RWPE2 (cell line): ENCODE measurements at regions not wholly inside any gene's neighbourhood (a gene's known extent, or its start where the extent isn't known, plus 50 kb on each side); places are given as distances from the start of the nearest gene placed in this dataset.

ENCODE experiments used
- ATAC-seq: fragments of 200-7000 bp; cut with Tn5 transposase; 3 replicates; pipeline ENCODE4 v1.9.1; 2021; ENCODE audit warnings: low read depth
- DNase-seq: peaks from one replicate; pipeline ENCODE4 v3.0.0-alpha.2; 2020; ENCODE audit warnings: low spot score
- H3K27ac ChIP-seq: fragments of 450-650 bp; 2 replicates; pipeline ENCODE4 v1.5.1; 2017; ENCODE audit warnings: mild to moderate bottlenecking; ENCODE audit not compliant: poor library complexity, severe bottlenecking
- H3K27me3 ChIP-seq: fragments of 250-450 bp; sonication (Bioruptor Pico); 2 replicates; pipeline ENCODE4 v1.5.1; 2021; ENCODE audit warnings: mild to moderate bottlenecking, moderate library complexity; ENCODE audit not compliant: insufficient read depth, poor library complexity, severe bottlenecking
- H3K36me3 ChIP-seq: fragments of 250-450 bp; sonication (Bioruptor Pico); 2 replicates; pipeline ENCODE4 v1.5.1; 2020; ENCODE audit warnings: low read depth, mild to moderate bottlenecking, moderate library complexity
- H3K4me1 ChIP-seq: fragments of 250-450 bp; sonication (Bioruptor Pico); 2 replicates; pipeline ENCODE4 v1.5.1; 2021; ENCODE audit warnings: mild to moderate bottlenecking, moderate library complexity; ENCODE audit not compliant: insufficient read depth, poor library complexity, severe bottlenecking
- H3K4me3 ChIP-seq: fragments of 250-450 bp; sonication (Bioruptor Pico); 2 replicates; pipeline ENCODE4 v1.5.1; 2021; ENCODE audit warnings: mild to moderate bottlenecking, moderate library complexity; ENCODE audit not compliant: severe bottlenecking
- H3K9me3 ChIP-seq: fragments of 250-450 bp; sonication (Bioruptor Pico); 2 replicates; pipeline ENCODE4 v1.5.1; 2021; ENCODE audit warnings: mild to moderate bottlenecking, moderate library complexity; ENCODE audit not compliant: severe bottlenecking
- CTCF ChIP-seq: fragments of 450-650 bp; IDR thresholded peaks from one replicate; pipeline ENCODE4 v1.5.1; 2017; ENCODE audit warnings: mild to moderate bottlenecking, moderate library complexity; ENCODE audit not compliant: poor library complexity, severe bottlenecking

DNA sequence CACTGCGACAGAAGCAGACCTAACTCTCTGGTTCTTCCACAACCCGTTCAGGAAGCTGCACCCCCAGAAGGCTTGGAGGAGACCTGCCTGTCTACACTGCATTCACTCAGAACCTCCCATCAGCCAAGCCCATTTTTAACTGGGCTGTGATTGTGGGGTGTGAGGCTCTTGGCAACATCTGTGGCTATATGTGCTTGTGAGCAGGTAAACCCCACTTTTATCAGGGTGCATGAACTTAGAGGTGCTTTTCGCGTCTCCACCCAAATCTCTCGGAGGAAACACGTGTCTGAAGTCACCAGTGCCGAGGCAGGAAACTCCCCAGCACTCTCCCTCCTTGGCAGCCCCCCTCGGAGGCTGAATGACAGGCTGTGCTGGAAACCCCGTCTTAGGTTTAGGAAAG is 158.2 kb upstream of the SALL3 start:
- ATAC-seq (no peak), DNase-seq (no peak)
- H3K4me1 ChIP-seq: no peaks in the 10 kb centered on the region
- TF ChIP-seq CTCF: no peak
- peaks cover 7% of the 10 kb centered on the region for H3K27me3 ChIP-seq
- H3K36me3 ChIP-seq: no peaks in the 10 kb centered on the region
- no peak overlapping the region for H3K27ac ChIP-seq
- no peaks in the 10 kb centered on the region for H3K9me3 ChIP-seq
- no peak overlapping the region for H3K4me3 ChIP-seq

GRCh38 chr18:78822171-78822948 is 157.3 kb upstream of the SALL3 start:
- no peaks in the 10 kb centered on the region for H3K36me3 ChIP-seq
- H3K9me3 ChIP-seq: no peaks in the 10 kb centered on the region
- no peaks in the 10 kb centered on the region for H3K4me1 ChIP-seq
- H3K27ac ChIP-seq: no peak overlapping the region
- peaks cover 7% of the 10 kb centered on the region for H3K27me3 ChIP-seq
- no peak for ATAC-seq
- no peak overlapping the region for H3K4me3 ChIP-seq
- no peak for TF ChIP-seq CTCF
- DNase-seq: no peak

DNA sequence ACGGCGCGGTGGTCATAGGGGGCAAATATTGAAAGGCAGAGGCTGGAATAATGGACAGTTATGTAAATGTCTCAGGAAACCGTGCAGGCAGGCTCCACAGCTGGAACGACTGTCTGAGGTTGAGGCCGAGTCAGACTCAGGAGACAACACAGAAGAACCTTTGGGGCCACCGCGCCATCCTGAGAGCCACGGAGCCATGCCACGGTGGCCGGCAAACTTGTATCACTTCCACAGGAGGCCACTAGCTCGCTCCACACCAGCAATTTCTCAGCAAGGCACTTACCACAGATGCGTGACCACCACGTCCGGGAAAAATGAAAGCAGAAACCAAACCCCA is 156.7 kb upstream of the SALL3 start:
- Histone ChIP-seq H3K4me3 (no peak overlapping the region), H3K36me3 (no peaks in the 10 kb centered on the region), H3K27me3 (peaks cover 7% of the 10 kb centered on the region), H3K27ac (no peak overlapping the region), H3K9me3 (no peaks in the 10 kb centered on the region), H3K4me1 (no peaks in the 10 kb centered on the region)
- no peak for ATAC-seq
- no peak for TF ChIP-seq CTCF
- DNase-seq: no peak

GRCh38 chr18:78825168-78825567 is 154.4 kb upstream of the SALL3 start:
- DNase-seq (no peak), ATAC-seq (no peak)
- no peak overlapping the region for H3K27ac ChIP-seq
- no peak overlapping the region for H3K4me3 ChIP-seq
- H3K36me3 ChIP-seq: no peaks in the 10 kb centered on the region
- H3K9me3 ChIP-seq: no peaks in the 10 kb centered on the region
- no peaks in the 10 kb centered on the region for H3K4me1 ChIP-seq
- no peak for TF ChIP-seq CTCF
- H3K27me3 ChIP-seq: peaks cover 7% of the 10 kb centered on the region

DNA sequence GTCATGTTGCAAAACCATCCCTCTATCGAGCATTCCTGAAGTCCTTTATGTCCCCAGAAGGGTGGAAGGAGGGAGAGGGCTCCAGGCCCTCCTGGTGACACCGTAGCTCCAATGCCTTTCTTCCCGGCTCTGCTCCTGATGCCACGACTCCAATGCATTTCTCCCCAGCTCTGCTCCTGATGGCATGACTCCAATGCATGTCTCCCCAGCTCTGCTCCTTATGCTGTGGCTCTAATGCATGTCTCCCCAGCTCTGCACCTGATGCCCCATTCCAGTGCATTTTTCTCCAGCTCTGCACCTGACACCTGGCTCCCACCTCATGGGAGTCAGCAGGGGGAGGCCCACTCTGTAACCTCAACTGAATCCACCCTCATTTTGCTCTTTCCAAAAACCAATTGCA is 153.0 kb upstream of the SALL3 start:
- H3K27ac ChIP-seq: no peak overlapping the region
- H3K4me1 ChIP-seq: no peaks in the 10 kb centered on the region
- no peaks in the 10 kb centered on the region for H3K9me3 ChIP-seq
- no peak overlapping the region for H3K4me3 ChIP-seq
- H3K36me3 ChIP-seq: no peaks in the 10 kb centered on the region
- peaks cover 6% of the 10 kb centered on the region for H3K27me3 ChIP-seq
- ATAC-seq (no peak), DNase-seq (no peak)
- no peak for TF ChIP-seq CTCF
